GM04504 (cell line): ENCODE measurements at regions not wholly inside any gene's neighbourhood (a gene's known extent, or its start where the extent isn't known, plus 50 kb on each side); places are given as distances from the start of the nearest gene placed in this dataset.
"Not testable (repeated sequence)": the region's sequence is repeated elsewhere in the genome, so short reads cannot be mapped to it uniquely, and the experiment has no call there.

ENCODE experiments used
- DNase-seq: peaks from one replicate; pipeline ENCODE4 v3.0.0-alpha.2; 2012; ENCODE audit warnings: low read depth

- no peak for DNase-seq
Observed at GRCh38 chr2:105691947-105692390, 52.7 kb upstream of the NCK2 start.

GRCh38 chr2:105690566-105690965 is 54.1 kb upstream of the NCK2 start:
- DNase-seq: no peak

GRCh38 chr2:105689484-105689883 is 55.2 kb upstream of the NCK2 start:
- DNase-seq: no peak

- DNase-seq: no peak
Observed at GRCh38 chr2:105688946-105689345, 55.8 kb upstream of the NCK2 start.

- DNase-seq: no peak
Observed at GRCh38 chr2:105686588-105686987, 58.1 kb upstream of the NCK2 start.

GRCh38 chr2:105683011-105683492 is 61.7 kb upstream of the NCK2 start:
- DNase-seq: no peak

GRCh38 chr2:105682401-105682800 is 62.3 kb upstream of the NCK2 start:
- no peak for DNase-seq

- DNase-seq: no peak
Observed at GRCh38 chr2:105681927-105682326, 62.8 kb upstream of the NCK2 start.

GRCh38 chr2:105680357-105680756 is 64.4 kb upstream of the NCK2 start:
- no peak for DNase-seq

- DNase-seq: no peak
Observed at GRCh38 chr2:105678346-105678745, 66.4 kb upstream of the NCK2 start.

- DNase-seq: no peak
Observed at GRCh38 chr2:105677901-105678300, 66.8 kb upstream of the NCK2 start.

GRCh38 chr2:105675841-105676240 is 68.9 kb upstream of the NCK2 start:
- DNase-seq: no peak

- no peak for DNase-seq
Observed at GRCh38 chr2:105674859-105675541, 69.7 kb upstream of the NCK2 start.

GRCh38 chr2:105674401-105674800 is 70.3 kb upstream of the NCK2 start:
- no peak for DNase-seq

- DNase-seq: peak; percentile 9
Observed at GRCh38 chr2:105671156-105671555, 73.6 kb upstream of the NCK2 start.

GRCh38 chr2:105669384-105669891 is 75.3 kb upstream of the NCK2 start:
- DNase-seq: no peak

GRCh38 chr2:105665480-105665879 is 79.2 kb upstream of the NCK2 start:
- no peak for DNase-seq

GRCh38 chr2:105660489-105660888 is 84.2 kb upstream of the NCK2 start:
- no peak for DNase-seq

- DNase-seq: not testable (repeated sequence)
Observed at GRCh38 chr2:105655723-105656606, 88.7 kb upstream of the NCK2 start.

- no peak for DNase-seq
Observed at GRCh38 chr2:105655244-105655643, 89.5 kb upstream of the NCK2 start.

GRCh38 chr2:105654474-105655004 is 90.2 kb upstream of the NCK2 start:
- DNase-seq: no peak

- DNase-seq: no peak
Observed at GRCh38 chr2:105653302-105653701, 91.4 kb upstream of the NCK2 start.
